Activated CD8-positive, alpha-beta T cell treated with anti-CD3 and anti-CD28 coated beads for 36 hours (primary cell): ENCODE measurements at regions not wholly inside any gene's neighbourhood (a gene's known extent, or its start where the extent isn't known, plus 50 kb on each side); places are given as distances from the start of the nearest gene placed in this dataset.
A peak's percentile ranks its signal among the peaks of the same experiment; 100 is the strongest.

Source experiments
- ATAC-seq: fragments of 200-7000 bp; cut with Tn5 transposase; one replicate; pipeline ENCODE4 v1.10.0; 2021; ENCODE audit warnings: mild to moderate bottlenecking, moderate library complexity
- CTCF ChIA-PET: fragments of 350-600 bp; sonication (Branson Sonifier 250); formaldehyde crosslinking; loops from one replicate; lab custom pipeline; 2021; ENCODE audit warnings: antibody characterized with exemption; lab: Charles Lee
- POLR2A ChIA-PET: fragments of 350-600 bp; sonication (Branson Sonifier 250); formaldehyde crosslinking; loops from one replicate; lab custom pipeline; 2021; ENCODE audit warnings: antibody characterized with exemption; lab: Charles Lee
- DNase-seq: peaks from one replicate; pipeline ENCODE4 v3.0.0-alpha.2; 2020
- H3K27ac Mint-ChIP-seq: one replicate; pipeline ENCODE4 v1.8.0; 2021; ENCODE audit warnings: mild to moderate bottlenecking, mixed read lengths
- H3K27me3 Mint-ChIP-seq: one replicate; pipeline ENCODE4 v1.8.0; 2021; ENCODE audit warnings: mixed read lengths
- H3K36me3 Mint-ChIP-seq: one replicate; pipeline ENCODE4 v1.8.0; 2021; ENCODE audit warnings: low read depth, mixed read lengths
- H3K4me1 Mint-ChIP-seq: one replicate; pipeline ENCODE4 v1.8.0; 2021; ENCODE audit warnings: low read depth, mixed read lengths
- H3K4me3 Mint-ChIP-seq: one replicate; pipeline ENCODE4 v1.8.0; 2021; ENCODE audit warnings: mild to moderate bottlenecking, moderate library complexity, mixed read lengths
- H3K9me3 Mint-ChIP-seq: one replicate; pipeline ENCODE4 v1.8.0; 2021; ENCODE audit warnings: mixed read lengths
- CTCF ChIP-seq: fragments of 200-600 bp; IDR thresholded peaks from one replicate; pipeline ENCODE4 v1.8.0; 2022; ENCODE audit warnings: antibody characterized with exemption, mild to moderate bottlenecking
- intact Hi-C: fragments of 100-400 bp; cut with micrococcal nuclease; formaldehyde crosslinking; loops from one replicate; pipeline ENCODE4 v1.10.0; 2022

- no peaks in the 10 kb centered on the region for H3K9me3 Mint-ChIP-seq
- no peak overlapping the region for H3K4me3 Mint-ChIP-seq
- POLR2A ChIA-PET = no interaction called here
- intact Hi-C loops = no loop called here
- DNase-seq (peak; percentile 3), ATAC-seq (peak; percentile 30)
- peaks cover 10% of the 10 kb centered on the region for H3K4me1 Mint-ChIP-seq
- H3K27ac Mint-ChIP-seq = no peak overlapping the region
- no peaks in the 10 kb centered on the region for H3K27me3 Mint-ChIP-seq
- CTCF ChIA-PET = no interaction called here
- no peak for TF ChIP-seq CTCF
- H3K36me3 Mint-ChIP-seq = no peaks in the 10 kb centered on the region
Observed at GRCh38 chr17:14559264-14560119, 258.6 kb downstream of the HS3ST3B1 start.

- no peak for DNase-seq
- ChIA-PET CTCF (no interaction called here), POLR2A (interaction anchor here (0.6 kb wide), 1 partner anchor 129 kb away, joined by 3 read pairs; no protein-coding TSS in a partner anchor)
- H3K9me3 Mint-ChIP-seq = no peaks in the 10 kb centered on the region
- H3K27me3 Mint-ChIP-seq = no peaks in the 10 kb centered on the region
- intact Hi-C loops = no loop called here
- H3K36me3 Mint-ChIP-seq = no peaks in the 10 kb centered on the region
- no peak overlapping the region for H3K27ac Mint-ChIP-seq
- no peak overlapping the region for H3K4me3 Mint-ChIP-seq
- peaks cover 11% of the 10 kb centered on the region for H3K4me1 Mint-ChIP-seq
- TF ChIP-seq CTCF = no peak
- no peak for ATAC-seq
Observed at GRCh38 chr17:14557480-14557879, 256.6 kb downstream of the HS3ST3B1 start.

- TF ChIP-seq CTCF = no peak
- ChIA-PET POLR2A (no interaction called here), CTCF (no interaction called here)
- H3K27me3 Mint-ChIP-seq = no peaks in the 10 kb centered on the region
- H3K27ac Mint-ChIP-seq = no peak overlapping the region
- DNase-seq (no peak), ATAC-seq (no peak)
- H3K36me3 Mint-ChIP-seq = no peaks in the 10 kb centered on the region
- H3K4me1 Mint-ChIP-seq = peaks cover 9% of the 10 kb centered on the region
- no peak overlapping the region for H3K4me3 Mint-ChIP-seq
- intact Hi-C loops = no loop called here
- no peaks in the 10 kb centered on the region for H3K9me3 Mint-ChIP-seq
Observed at GRCh38 chr17:14553847-14554246, 253.0 kb downstream of the HS3ST3B1 start.

GRCh38 chr17:14552306-14552705, 251.4 kb downstream of the HS3ST3B1 start:
- POLR2A ChIA-PET = no interaction called here
- intact Hi-C loops = no loop called here
- DNase-seq = no peak
- no peak for TF ChIP-seq CTCF
- peaks cover 9% of the 10 kb centered on the region for H3K4me1 Mint-ChIP-seq
- ATAC-seq = no peak
- H3K4me3 Mint-ChIP-seq = no peak overlapping the region
- no peaks in the 10 kb centered on the region for H3K9me3 Mint-ChIP-seq
- H3K27ac Mint-ChIP-seq = no peak overlapping the region
- CTCF ChIA-PET = no interaction called here
- H3K36me3 Mint-ChIP-seq = no peaks in the 10 kb centered on the region
- no peaks in the 10 kb centered on the region for H3K27me3 Mint-ChIP-seq

GRCh38 chr17:14547556-14547955, 246.7 kb downstream of the HS3ST3B1 start:
- ATAC-seq = no peak

More at GRCh38 chr17:14547556-14547955, 246.7 kb downstream of the HS3ST3B1 start:
- Mint-ChIP-seq H3K4me3 (no peak overlapping the region), H3K4me1 (peaks cover 16% of the 10 kb centered on the region), H3K9me3 (peaks cover 2% of the 10 kb centered on the region), H3K36me3 (no peaks in the 10 kb centered on the region), H3K27ac (no peak overlapping the region), H3K27me3 (peaks cover 2% of the 10 kb centered on the region)
- ChIA-PET POLR2A (no interaction called here), CTCF (interaction anchor here (1.2 kb wide), 1 partner anchor 8 kb away, joined by 3 read pairs; no protein-coding TSS in a partner anchor)
- no peak for TF ChIP-seq CTCF
- DNase-seq = no peak
- intact Hi-C loops = no loop called here
